Spleen (tissue), 11 donors: ENCODE measurements at regions not wholly inside any gene's neighbourhood (a gene's known extent, or its start where the extent isn't known, plus 50 kb on each side); places are given as distances from the start of the nearest gene placed in this dataset.

ENCODE experiments used
- DNase-seq: peaks from one replicate; pipeline ENCODE4 v3.0.0-alpha.2; 2020
- H3K27ac ChIP-seq, 8 donors: fragments of 200-600 bp; sonication (generic) in 7 of 8; 1 replicate in 4 of 8; 2 replicates in 4 of 8; pipeline versions ENCODE4 v1.5.0 to v1.8.0; 2016 to 2021; ENCODE audit warnings: inconsistent platforms in 4 of 8, mild to moderate bottlenecking in 4 of 8, moderate library complexity in 1 of 8
- H3K27me3 ChIP-seq, 7 donors: fragments of 200-600 bp; sonication (generic) in 6 of 7; replicated peaks in 1 of 7; 1 replicate in 4 of 7; 2 replicates in 3 of 7; pipeline versions ENCODE4 v1.5.0 to v1.8.0; 2016 to 2021; ENCODE audit warnings: inconsistent platforms in 3 of 7, mild to moderate bottlenecking in 1 of 7
- H3K36me3 ChIP-seq, 6 donors: fragments of 200-600 bp; sonication (generic) in 5 of 6; 1 replicate in 4 of 6; 2 replicates in 2 of 6; pipeline versions ENCODE4 v1.5.0 to v1.8.0; 2016 to 2021; ENCODE audit warnings: inconsistent platforms in 2 of 6
- H3K4me1 ChIP-seq, 6 donors: fragments of 200-600 bp; sonication (generic) in 5 of 6; 1 replicate in 3 of 6; 2 replicates in 3 of 6; pipeline versions ENCODE4 v1.5.0 to v1.8.0; 2016 to 2021; ENCODE audit warnings: inconsistent platforms in 3 of 6
- H3K4me3 ChIP-seq, 8 donors: fragments of 200-600 bp; sonication (generic) in 7 of 8; 1 replicate in 4 of 8; 2 replicates in 4 of 8; pipeline versions ENCODE4 v1.5.0 to v1.8.0; 2016 to 2021; ENCODE audit warnings: inconsistent platforms in 4 of 8, mild to moderate bottlenecking in 4 of 8, moderate library complexity in 2 of 8
- H3K9me3 ChIP-seq, 8 donors: fragments of 200-600 bp; sonication (generic) in 7 of 8; 1 replicate in 4 of 8; 2 replicates in 4 of 8; pipeline versions ENCODE4 v1.5.0 to v1.8.0; 2016 to 2021; ENCODE audit warnings: inconsistent platforms in 4 of 8
- CTCF ChIP-seq, 11 experiments: fragments of 200-600 bp in 7 of 11; fragments of 450-650 bp in 4 of 11; sonication (generic) in 4 of 11; IDR thresholded peaks in 8 of 11; conservative IDR thresholded peaks in 3 of 11; 1 replicate in 7 of 11; 2 replicates in 4 of 11; pipeline versions ENCODE4 v1.4.0 to v1.8.0; 2016 to 2021; ENCODE audit warnings: antibody characterized with exemption in 11 of 11, inconsistent platforms in 4 of 11, mild to moderate bottlenecking in 1 of 11
- POLR2A ChIP-seq, 3 donors: fragments of 450-650 bp; IDR thresholded peaks; one replicate each; pipeline ENCODE4 v1.5.1; 2017; ENCODE audit warnings: antibody characterized with exemption in 3 of 3, mild to moderate bottlenecking in 1 of 3
- POLR2AphosphoS5 ChIP-seq, 3 donors: sonication (generic); formaldehyde crosslinking; IDR thresholded peaks; one replicate each; pipeline ENCODE4 v1.5.1; 2017; ENCODE audit warnings: antibody characterized with exemption in 3 of 3
- WGBS, 5 donors: extraction: QIAGEN DNeasy Blood & Tissue Kit in 3 of 5; methylation state at CpG; one replicate each; pipeline versions ENCODE4 v1.1.5 to v1.1.7; 2013 to 2018; 5-methylcytosine and 5-hydroxymethylcytosine counted together
- intact Hi-C: fragments of 100-400 bp; cut with DNase I; formaldehyde crosslinking; loops from one replicate; pipeline ENCODE4 v1.15.0; 2023; ENCODE audit warnings: low total_unique reads
- donor health status: healthy with polysubstance abuse.
- donor health status: DM: no; HTN: no; CAD: no; lungs with moderate emphysema.
- donor health status: DM: no; HTN: no; CAD: no.
- donor health status: Bipolar disorder and iron deficiency.
- donor health status: healthy.
- donor health status: DM: no; HTN: no; CAD: no.
- donor health status: DM: yes; HTN: yes; CAD: no.

- Histone ChIP-seq H3K36me3 (no peaks in the 10 kb centered on the region), H3K4me1 (no peaks in the 10 kb centered on the region), H3K27ac (no peak overlapping the region), H3K27me3 (no peaks in the 10 kb centered on the region), H3K4me3 (no peak overlapping the region), H3K9me3 (peaks cover 0 to 19% (median 1%) of the 10 kb centered on the region in 8 donors)
- intact Hi-C loops, result no loop called here
- WGBS, 5 donors, result 75 to 91% (median 83%) methylated on average over 2 of the region's 2 CpGs
- DNase-seq, result no peak
- TF ChIP-seq POLR2A (IDR thresholded peaks at IDR 0.05), result no peak
- no peak for TF ChIP-seq POLR2AphosphoS5 (IDR thresholded peaks at IDR 0.05)
- TF ChIP-seq CTCF (IDR thresholded peaks at IDR 0.05 in 8 of 11, conservative IDR thresholded peaks at IDR 0.05 in 3 of 11), result no peak
Observed at GRCh38 chr7:109503421-109503820, 933.7 kb downstream of the DNAJB9 start.

GRCh38 chr7:109522585-109522984 is 952.9 kb downstream of the DNAJB9 start:
- no peak overlapping the region for H3K4me3 ChIP-seq
- TF ChIP-seq CTCF (IDR thresholded peaks at IDR 0.05 in 8 of 11, conservative IDR thresholded peaks at IDR 0.05 in 3 of 11) (no peak), POLR2A (IDR thresholded peaks at IDR 0.05) (no peak), POLR2AphosphoS5 (IDR thresholded peaks at IDR 0.05) (no peak)
- 38 to 64% (median 50%) methylated on average over 4 of the region's 4 CpGs for WGBS, 5 donors
- no peak for DNase-seq
- no peaks in the 10 kb centered on the region for H3K4me1 ChIP-seq
- intact Hi-C loops, result no loop called here
- no peaks in the 10 kb centered on the region for H3K36me3 ChIP-seq
- H3K27ac ChIP-seq, result no peak overlapping the region
- peaks cover 0 to 3% (median 0%) of the 10 kb centered on the region in 8 donors for H3K9me3 ChIP-seq
- no peaks in the 10 kb centered on the region for H3K27me3 ChIP-seq

- no peaks in the 10 kb centered on the region for H3K27me3 ChIP-seq
- H3K36me3 ChIP-seq, result no peaks in the 10 kb centered on the region
- H3K27ac ChIP-seq, result no peak overlapping the region
- DNase-seq, result no peak
- H3K4me3 ChIP-seq, result no peak overlapping the region
- no peaks in the 10 kb centered on the region for H3K9me3 ChIP-seq
- H3K4me1 ChIP-seq, result no peaks in the 10 kb centered on the region
- TF ChIP-seq POLR2AphosphoS5 (IDR thresholded peaks at IDR 0.05) (no peak), CTCF (IDR thresholded peaks at IDR 0.05 in 8 of 11, conservative IDR thresholded peaks at IDR 0.05 in 3 of 11) (no peak), POLR2A (IDR thresholded peaks at IDR 0.05) (no peak)
- intact Hi-C loops, result no loop called here
Observed at GRCh38 chr7:109527833-109528232, 958.2 kb downstream of the DNAJB9 start.

GRCh38 chr7:109529712-109530111 is 960.0 kb downstream of the DNAJB9 start:
- no peak overlapping the region for H3K4me3 ChIP-seq
- H3K4me1 ChIP-seq, result no peaks in the 10 kb centered on the region
- DNase-seq, result no peak
- WGBS, 5 donors, result 79 to 94% (median 83%) methylated on average over 4 of the region's 4 CpGs
- no peaks in the 10 kb centered on the region for H3K27me3 ChIP-seq
- H3K36me3 ChIP-seq, result no peaks in the 10 kb centered on the region
- TF ChIP-seq CTCF (IDR thresholded peaks at IDR 0.05 in 8 of 11, conservative IDR thresholded peaks at IDR 0.05 in 3 of 11) (no peak), POLR2A (IDR thresholded peaks at IDR 0.05) (no peak), POLR2AphosphoS5 (IDR thresholded peaks at IDR 0.05) (no peak)
- no peaks in the 10 kb centered on the region for H3K9me3 ChIP-seq
- H3K27ac ChIP-seq, result no peak overlapping the region
- intact Hi-C loops, result no loop called here
